ENCODE measurements at regions not wholly inside any gene's neighbourhood (a gene's known extent, or its start where the extent isn't known, plus 50 kb on each side); places are given as distances from the start of the nearest gene placed in this dataset.

DNA sequence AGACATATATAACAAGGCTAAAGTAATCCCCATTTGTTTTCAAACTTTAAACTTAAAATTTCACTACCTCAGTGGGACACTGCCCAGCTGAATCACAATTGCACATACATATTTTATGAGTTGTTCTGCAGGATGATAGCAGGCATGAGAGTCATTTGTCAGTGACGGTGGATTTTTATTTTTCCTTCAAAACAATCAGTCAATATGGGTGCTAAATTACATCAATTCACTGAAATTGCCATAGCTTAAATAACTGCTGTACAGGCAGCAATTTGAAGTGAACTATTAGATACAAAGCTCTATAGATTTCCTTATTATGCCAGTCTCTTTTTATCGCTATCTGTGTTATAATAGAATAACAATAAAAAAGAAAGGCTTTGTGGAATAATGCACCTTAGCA, 784.6 kb upstream of the ANO3 start:
- Mint-ChIP-seq H3K36me3 (ENCODE audit: low read depth) (no peaks in the 10 kb centered on the region), H3K9me3 (no peaks in the 10 kb centered on the region), H3K27me3 (ENCODE audit: insufficient read depth, low read depth, poor library complexity) (peaks cover 1% of the 10 kb centered on the region), H3K27ac (no peak overlapping the region; the same call in 1 of the 2 replicates), H3K4me1 (peaks cover 19% of the 10 kb centered on the region), H3K4me3 (no peak overlapping the region)
- no peaks in the 10 kb centered on the region for H3F3A ChIP-seq (replicated peaks; ENCODE audit: low read depth)
- DNase-seq (ENCODE audit: low spot score), result no peak
- no peak overlapping the region for H3K4me3 ChIP-seq
- H3K4me1 ChIP-seq (ENCODE audit: insufficient read depth), result peaks cover 8% of the 10 kb centered on the region; the same call in 1 of the 2 replicates
- no peak overlapping the region for H3K27ac ChIP-seq (ENCODE audit: low read depth)
- H3K79me2 ChIP-seq (replicated peaks; ENCODE audit: insufficient read depth), result no peaks in the 10 kb centered on the region
- no peak overlapping the region for H3K4me2 ChIP-seq
- no peaks in the 10 kb centered on the region for H4K20me1 ChIP-seq (replicated peaks; ENCODE audit: insufficient read depth)
- no peak for ATAC-seq
- no peaks in the 10 kb centered on the region for H3K27me3 ChIP-seq (ENCODE audit: insufficient read depth)
- H2AFZ ChIP-seq, result peak overlapping the region; percentile 16; the same call in 1 of the 2 replicates
- TF ChIP-seq EZH2phosphoT487 (IDR thresholded peaks at IDR 0.05; ENCODE audit: unreplicated experiment) (no peak), CREB1 (CRISPR knock-in tag; IDR thresholded peaks at IDR 0.05; ENCODE audit: low read depth) (no peak), EZH2 (IDR thresholded peaks at IDR 0.05; ENCODE audit: low read depth, unreplicated experiment) (no peak), NANOG (IDR thresholded peaks at IDR 0.05; ENCODE audit: borderline replicate concordance) (no peak), JUNB (IDR thresholded peaks at IDR 0.05; ENCODE audit: unreplicated experiment) (no peak), ZNF331 (CRISPR knock-in tag; IDR thresholded peaks at IDR 0.05; ENCODE audit: low read depth) (no peak), POLR2AphosphoS5 (IDR thresholded peaks at IDR 0.05; ENCODE audit: low read depth) (no peak), STAT1 (IDR thresholded peaks at IDR 0.05; ENCODE audit: unreplicated experiment) (no peak), ZNF114 (CRISPR knock-in tag; IDR thresholded peaks at IDR 0.05) (no peak)
- TF ChIP-seq, protein P1, sequence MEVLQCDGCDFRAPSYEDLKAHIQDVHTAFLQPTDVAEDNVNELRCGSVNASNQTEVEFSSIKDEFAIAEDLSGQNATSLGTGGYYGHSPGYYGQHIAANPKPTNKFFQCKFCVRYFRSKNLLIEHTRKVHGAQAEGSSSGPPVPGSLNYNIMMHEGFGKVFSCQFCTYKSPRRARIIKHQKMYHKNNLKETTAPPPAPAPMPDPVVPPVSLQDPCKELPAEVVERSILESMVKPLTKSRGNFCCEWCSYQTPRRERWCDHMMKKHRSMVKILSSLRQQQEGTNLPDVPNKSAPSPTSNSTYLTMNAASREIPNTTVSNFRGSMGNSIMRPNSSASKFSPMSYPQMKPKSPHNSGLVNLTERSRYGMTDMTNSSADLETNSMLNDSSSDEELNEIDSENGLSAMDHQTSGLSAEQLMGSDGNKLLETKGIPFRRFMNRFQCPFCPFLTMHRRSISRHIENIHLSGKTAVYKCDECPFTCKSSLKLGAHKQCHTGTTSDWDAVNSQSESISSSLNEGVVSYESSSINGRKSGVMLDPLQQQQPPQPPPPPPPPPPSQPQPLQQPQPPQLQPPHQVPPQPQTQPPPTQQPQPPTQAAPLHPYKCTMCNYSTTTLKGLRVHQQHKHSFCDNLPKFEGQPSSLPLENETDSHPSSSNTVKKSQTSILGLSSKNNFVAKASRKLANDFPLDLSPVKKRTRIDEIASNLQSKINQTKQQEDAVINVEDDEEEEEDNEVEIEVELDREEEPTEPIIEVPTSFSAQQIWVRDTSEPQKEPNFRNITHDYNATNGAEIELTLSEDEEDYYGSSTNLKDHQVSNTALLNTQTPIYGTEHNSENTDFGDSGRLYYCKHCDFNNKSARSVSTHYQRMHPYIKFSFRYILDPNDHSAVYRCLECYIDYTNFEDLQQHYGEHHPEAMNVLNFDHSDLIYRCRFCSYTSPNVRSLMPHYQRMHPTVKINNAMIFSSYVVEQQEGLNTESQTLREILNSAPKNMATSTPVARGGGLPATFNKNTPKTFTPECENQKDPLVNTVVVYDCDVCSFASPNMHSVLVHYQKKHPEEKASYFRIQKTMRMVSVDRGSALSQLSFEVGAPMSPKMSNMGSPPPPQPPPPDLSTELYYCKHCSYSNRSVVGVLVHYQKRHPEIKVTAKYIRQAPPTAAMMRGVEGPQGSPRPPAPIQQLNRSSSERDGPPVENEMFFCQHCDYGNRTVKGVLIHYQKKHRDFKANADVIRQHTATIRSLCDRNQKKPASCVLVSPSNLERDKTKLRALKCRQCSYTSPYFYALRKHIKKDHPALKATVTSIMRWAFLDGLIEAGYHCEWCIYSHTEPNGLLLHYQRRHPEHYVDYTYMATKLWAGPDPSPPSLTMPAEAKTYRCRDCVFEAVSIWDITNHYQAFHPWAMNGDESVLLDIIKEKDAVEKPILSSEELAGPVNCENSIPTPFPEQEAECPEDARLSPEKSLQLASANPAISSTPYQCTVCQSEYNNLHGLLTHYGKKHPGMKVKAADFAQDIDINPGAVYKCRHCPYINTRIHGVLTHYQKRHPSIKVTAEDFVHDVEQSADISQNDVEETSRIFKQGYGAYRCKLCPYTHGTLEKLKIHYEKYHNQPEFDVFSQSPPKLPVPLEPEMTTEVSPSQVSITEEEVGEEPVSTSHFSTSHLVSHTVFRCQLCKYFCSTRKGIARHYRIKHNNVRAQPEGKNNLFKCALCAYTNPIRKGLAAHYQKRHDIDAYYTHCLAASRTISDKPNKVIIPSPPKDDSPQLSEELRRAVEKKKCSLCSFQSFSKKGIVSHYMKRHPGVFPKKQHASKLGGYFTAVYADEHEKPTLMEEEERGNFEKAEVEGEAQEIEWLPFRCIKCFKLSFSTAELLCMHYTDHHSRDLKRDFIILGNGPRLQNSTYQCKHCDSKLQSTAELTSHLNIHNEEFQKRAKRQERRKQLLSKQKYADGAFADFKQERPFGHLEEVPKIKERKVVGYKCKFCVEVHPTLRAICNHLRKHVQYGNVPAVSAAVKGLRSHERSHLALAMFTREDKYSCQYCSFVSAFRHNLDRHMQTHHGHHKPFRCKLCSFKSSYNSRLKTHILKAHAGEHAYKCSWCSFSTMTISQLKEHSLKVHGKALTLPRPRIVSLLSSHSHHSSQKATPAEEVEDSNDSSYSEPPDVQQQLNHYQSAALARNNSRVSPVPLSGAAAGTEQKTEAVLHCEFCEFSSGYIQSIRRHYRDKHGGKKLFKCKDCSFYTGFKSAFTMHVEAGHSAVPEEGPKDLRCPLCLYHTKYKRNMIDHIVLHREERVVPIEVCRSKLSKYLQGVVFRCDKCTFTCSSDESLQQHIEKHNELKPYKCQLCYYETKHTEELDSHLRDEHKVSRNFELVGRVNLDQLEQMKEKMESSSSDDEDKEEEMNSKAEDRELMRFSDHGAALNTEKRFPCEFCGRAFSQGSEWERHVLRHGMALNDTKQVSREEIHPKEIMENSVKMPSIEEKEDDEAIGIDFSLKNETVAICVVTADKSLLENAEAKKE (CRISPR knock-in tag; IDR thresholded peaks at IDR 0.05), result no peak
- TF ChIP-seq, protein P2, sequence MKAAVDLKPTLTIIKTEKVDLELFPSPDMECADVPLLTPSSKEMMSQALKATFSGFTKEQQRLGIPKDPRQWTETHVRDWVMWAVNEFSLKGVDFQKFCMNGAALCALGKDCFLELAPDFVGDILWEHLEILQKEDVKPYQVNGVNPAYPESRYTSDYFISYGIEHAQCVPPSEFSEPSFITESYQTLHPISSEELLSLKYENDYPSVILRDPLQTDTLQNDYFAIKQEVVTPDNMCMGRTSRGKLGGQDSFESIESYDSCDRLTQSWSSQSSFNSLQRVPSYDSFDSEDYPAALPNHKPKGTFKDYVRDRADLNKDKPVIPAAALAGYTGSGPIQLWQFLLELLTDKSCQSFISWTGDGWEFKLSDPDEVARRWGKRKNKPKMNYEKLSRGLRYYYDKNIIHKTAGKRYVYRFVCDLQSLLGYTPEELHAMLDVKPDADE (IDR thresholded peaks at IDR 0.05), result no peak
- H3K36me3 ChIP-seq (ENCODE audit: insufficient read depth), result no peaks in the 10 kb centered on the region
- peaks cover 6% of the 10 kb centered on the region; the same call in 1 of the 2 replicates for H3K9me2 ChIP-seq (ENCODE audit: insufficient read depth)

All from GM23338 (cell line).